Esophagus muscularis mucosa (tissue), 4 donors: ENCODE measurements at regions not wholly inside any gene's neighbourhood (a gene's known extent, or its start where the extent isn't known, plus 50 kb on each side); places are given as distances from the start of the nearest gene placed in this dataset.
A peak's percentile ranks its signal among the peaks of the same experiment; 100 is the strongest.

Experiments
- DNase-seq: peaks from one replicate; pipeline ENCODE4 v3.0.0-alpha.2; 2017; ENCODE audit errors: extremely low spot score
- H3K27ac ChIP-seq, 4 donors: fragments of 200-600 bp; sonication (generic); replicated peaks in 1 of 4; 1 replicate in 3 of 4; 2 replicates in 1 of 4; pipeline ENCODE4 v1.5.1; 2016 to 2019; ENCODE audit warnings: mild to moderate bottlenecking in 1 of 4
- H3K27me3 ChIP-seq, 4 donors: fragments of 200-600 bp; sonication (generic); one replicate each; pipeline versions ENCODE4 v1.5.1 to v1.6.0; 2016 to 2019
- H3K36me3 ChIP-seq, 4 donors: fragments of 200-600 bp; sonication (generic); one replicate each; pipeline ENCODE4 v1.5.1; 2016 to 2019
- H3K4me1 ChIP-seq, 4 donors: fragments of 200-600 bp; sonication (generic); one replicate each; pipeline ENCODE4 v1.5.1; 2016 to 2019
- H3K4me3 ChIP-seq, 4 donors: fragments of 200-600 bp; sonication (generic); 1 replicate in 2 of 4; 2 replicates in 2 of 4; pipeline ENCODE4 v1.5.1; 2016 to 2019; ENCODE audit warnings: mild to moderate bottlenecking in 4 of 4, moderate library complexity in 1 of 4
- H3K9me3 ChIP-seq, 4 donors: fragments of 200-600 bp; sonication (generic); 1 replicate in 3 of 4; 2 replicates in 1 of 4; pipeline ENCODE4 v1.5.1; 2016 to 2019
- CTCF ChIP-seq, 3 experiments: fragments of 200-600 bp in 2 of 3; fragments of 450-650 bp in 1 of 3; sonication (generic) in 2 of 3; IDR thresholded peaks; one replicate each; pipeline ENCODE4 v1.5.1; 2017 to 2019; ENCODE audit warnings: antibody characterized with exemption in 3 of 3, mild to moderate bottlenecking in 2 of 3, moderate library complexity in 1 of 3
- EP300 ChIP-seq: sonication (generic); formaldehyde crosslinking; IDR thresholded peaks from one replicate; pipeline ENCODE4 v1.6.1; 2017; ENCODE audit warnings: antibody characterized with exemption
- POLR2A ChIP-seq: fragments of 450-650 bp; IDR thresholded peaks from one replicate; pipeline ENCODE4 v1.6.1; 2017; ENCODE audit warnings: antibody characterized with exemption, moderate library complexity, mild to moderate bottlenecking, low read depth
- POLR2AphosphoS5 ChIP-seq, 2 donors: sonication (generic); formaldehyde crosslinking; IDR thresholded peaks; one replicate each; pipeline ENCODE4 v1.6.1; 2017; ENCODE audit warnings: antibody characterized with exemption in 2 of 2
- WGBS: methylation state at CpG from one replicate; pipeline ENCODE4 v1.1.5; 2018; 5-methylcytosine and 5-hydroxymethylcytosine counted together
- intact Hi-C: fragments of 100-400 bp; cut with DNase I; formaldehyde crosslinking; loops from one replicate; pipeline ENCODE4 v1.15.1; 2023

GRCh38 chr2:129760669-129761068 lies 218.8 kb upstream of the RAB6C start:
- intact Hi-C loops = no loop called here
- Histone ChIP-seq H3K27ac (no peak overlapping the region), H3K27me3 (peaks cover 0 to 8% (median 0%) of the 10 kb centered on the region in 4 donors), H3K4me3 (no peak overlapping the region), H3K9me3 (no peaks in the 10 kb centered on the region), H3K36me3 (no peaks in the 10 kb centered on the region), H3K4me1 (peaks cover 0 to 22% (median 19%) of the 10 kb centered on the region in 4 donors)
- TF ChIP-seq CTCF (IDR thresholded peaks at IDR 0.05) = no peak
- TF ChIP-seq EP300 = no peak
- no peak for TF ChIP-seq POLR2AphosphoS5 (IDR thresholded peaks at IDR 0.05)
- TF ChIP-seq POLR2A = no peak
- DNase-seq = no peak
- WGBS = 95% methylated on average over 5 of the region's 7 CpGs

- Histone ChIP-seq H3K27ac (no peak overlapping the region), H3K9me3 (no peaks in the 10 kb centered on the region), H3K36me3 (no peaks in the 10 kb centered on the region), H3K4me3 (no peak overlapping the region), H3K27me3 (peaks cover 0 to 8% (median 0%) of the 10 kb centered on the region in 4 donors), H3K4me1 (peaks cover 0 to 22% (median 19%) of the 10 kb centered on the region in 4 donors)
- no peak for TF ChIP-seq POLR2AphosphoS5 (IDR thresholded peaks at IDR 0.05)
- no peak for TF ChIP-seq CTCF (IDR thresholded peaks at IDR 0.05)
- no peak for TF ChIP-seq POLR2A
- no peak for TF ChIP-seq EP300
- WGBS = 91% methylated on average over 9 of the region's 10 CpGs
- intact Hi-C loops = no loop called here
- no peak for DNase-seq
These were observed 217.9 kb upstream of the RAB6C start for GRCh38 chr2:129761569-129762021.

- peak; percentile 84 for DNase-seq
- Histone ChIP-seq H3K36me3 (no peaks in the 10 kb centered on the region), H3K27me3 (peaks cover 0 to 8% (median 0%) of the 10 kb centered on the region in 4 donors), H3K9me3 (no peaks in the 10 kb centered on the region), H3K4me1 (peaks cover 0 to 16% (median 14%) of the 10 kb centered on the region in 4 donors), H3K4me3 (no peak overlapping the region), H3K27ac (no peak overlapping the region)
- 92% methylated on average over 7 of the region's 8 CpGs for WGBS
- TF ChIP-seq POLR2AphosphoS5 (IDR thresholded peaks at IDR 0.05) (no peak), EP300 (no peak), POLR2A (no peak), CTCF (IDR thresholded peaks at IDR 0.05) (no peak)
- intact Hi-C loops = no loop called here
These were observed 216.9 kb upstream of the RAB6C start for GRCh38 chr2:129762386-129763189.

- DNase-seq = peak; percentile 83
- TF ChIP-seq EP300 (no peak), POLR2AphosphoS5 (IDR thresholded peaks at IDR 0.05) (no peak), CTCF (IDR thresholded peaks at IDR 0.05) (no peak), POLR2A (no peak)
- H3K36me3 ChIP-seq = no peaks in the 10 kb centered on the region
- WGBS = 100% methylated on average over 4 of the region's 10 CpGs
- H3K4me1 ChIP-seq = peaks cover 0 to 9% (median 8%) of the 10 kb centered on the region in 4 donors
- intact Hi-C loops = no loop called here
- H3K27ac ChIP-seq = no peak overlapping the region
- no peaks in the 10 kb centered on the region for H3K9me3 ChIP-seq
- H3K4me3 ChIP-seq = no peak overlapping the region
- peaks cover 0 to 8% (median 0%) of the 10 kb centered on the region in 4 donors for H3K27me3 ChIP-seq
These were observed 216.1 kb upstream of the RAB6C start for GRCh38 chr2:129763190-129763846.
